GM21529 (cell line): ENCODE measurements at regions not wholly inside any gene's neighbourhood (a gene's known extent, or its start where the extent isn't known, plus 50 kb on each side); places are given as distances from the start of the nearest gene placed in this dataset.

Experiments used
- ATAC-seq: cut with Tn5 transposase; IDR thresholded peaks from one replicate; pipeline ENCODE4 v1.9.1; 2021; ENCODE audit not compliant: unreplicated experiment

GRCh38 chr7:3230908-3231307 lies 70.1 kb upstream of the SDK1 start:
- no peak for ATAC-seq

GRCh38 chr7:3232228-3232627 lies 68.8 kb upstream of the SDK1 start:
- no peak for ATAC-seq

GRCh38 chr7:3233301-3233700 lies 67.8 kb upstream of the SDK1 start:
- no peak for ATAC-seq

- ATAC-seq: no peak
These were observed 67.0 kb upstream of the SDK1 start for GRCh38 chr7:3234051-3234450.

- ATAC-seq: no peak
These were observed 66.2 kb upstream of the SDK1 start for GRCh38 chr7:3234851-3235250.

- no peak for ATAC-seq
These were observed 65.7 kb upstream of the SDK1 start for GRCh38 chr7:3235322-3235721.

- no peak for ATAC-seq
These were observed 64.8 kb upstream of the SDK1 start for GRCh38 chr7:3236268-3236667.

GRCh38 chr7:3238525-3239210 lies 62.4 kb upstream of the SDK1 start:
- ATAC-seq: no peak

GRCh38 chr7:3239291-3239691 lies 61.8 kb upstream of the SDK1 start:
- ATAC-seq: no peak

GRCh38 chr7:3240826-3241430 lies 60.1 kb upstream of the SDK1 start:
- no peak for ATAC-seq

- ATAC-seq: no peak
These were observed 59.3 kb upstream of the SDK1 start for GRCh38 chr7:3241686-3242258.

- no peak for ATAC-seq
These were observed 58.6 kb upstream of the SDK1 start for GRCh38 chr7:3242398-3242972.

- no peak for ATAC-seq
These were observed 57.8 kb upstream of the SDK1 start for GRCh38 chr7:3243256-3243655.

- no peak for ATAC-seq
These were observed 57.4 kb upstream of the SDK1 start for GRCh38 chr7:3243680-3244079.

- no peak for ATAC-seq
These were observed 56.7 kb upstream of the SDK1 start for GRCh38 chr7:3244241-3244814.

- ATAC-seq: no peak
These were observed 56.0 kb upstream of the SDK1 start for GRCh38 chr7:3245077-3245476.

- no peak for ATAC-seq
These were observed 55.3 kb upstream of the SDK1 start for GRCh38 chr7:3245721-3246120.

GRCh38 chr7:3246127-3246526 lies 54.9 kb upstream of the SDK1 start:
- no peak for ATAC-seq

GRCh38 chr7:3246651-3247050 lies 54.4 kb upstream of the SDK1 start:
- ATAC-seq: no peak

- ATAC-seq: peak; percentile 56
These were observed 50.3 kb upstream of the SDK1 start for GRCh38 chr7:3250725-3251124.
